ENCODE measurements at regions not wholly inside any gene's neighbourhood (a gene's known extent, or its start where the extent isn't known, plus 50 kb on each side); places are given as distances from the start of the nearest gene placed in this dataset.

GRCh38 chr15:69908590-69909420 lies 188.9 kb downstream of the TLE3 start:
- no peak for DNase-seq
- H3K9me3 ChIP-seq (replicated peaks): no peaks in the 10 kb centered on the region

GRCh38 chr15:69909719-69910444 lies 187.8 kb downstream of the TLE3 start:
- DNase-seq: no peak
- H3K4me1 ChIP-seq: no peaks in the 10 kb centered on the region
- no peaks in the 10 kb centered on the region for H3K9me3 ChIP-seq (replicated peaks)
- H3K27ac ChIP-seq: no peak overlapping the region
- H3K36me3 ChIP-seq: no peaks in the 10 kb centered on the region
- H3K4me3 ChIP-seq: no peak overlapping the region
- no peaks in the 10 kb centered on the region for H3K27me3 ChIP-seq

More at GRCh38 chr15:69908590-69909420, 188.9 kb downstream of the TLE3 start:
- Histone ChIP-seq H3K36me3 (no peaks in the 10 kb centered on the region), H3K4me3 (no peak overlapping the region), H3K27me3 (no peaks in the 10 kb centered on the region), H3K4me1 (no peaks in the 10 kb centered on the region), H3K27ac (no peak overlapping the region)

- Histone ChIP-seq H3K27me3 (no peaks in the 10 kb centered on the region), H3K36me3 (no peaks in the 10 kb centered on the region), H3K27ac (no peak overlapping the region), H3K4me1 (no peaks in the 10 kb centered on the region), H3K9me3 (replicated peaks) (no peaks in the 10 kb centered on the region), H3K4me3 (no peak overlapping the region)
- no peak for DNase-seq
Measured at GRCh38 chr15:69910514-69910913, 187.2 kb downstream of the TLE3 start.

- no peak overlapping the region for H3K27ac ChIP-seq
- no peaks in the 10 kb centered on the region for H3K36me3 ChIP-seq
- no peak for DNase-seq
- no peaks in the 10 kb centered on the region for H3K4me1 ChIP-seq
- no peak overlapping the region for H3K4me3 ChIP-seq
- H3K9me3 ChIP-seq (replicated peaks): no peaks in the 10 kb centered on the region
- no peaks in the 10 kb centered on the region; the same call in 1 of the 2 replicates for H3K27me3 ChIP-seq
Measured at GRCh38 chr15:69912116-69912515, 185.6 kb downstream of the TLE3 start.

GRCh38 chr15:69914040-69914439 lies 183.7 kb downstream of the TLE3 start:
- no peak for DNase-seq
- no peaks in the 10 kb centered on the region for H3K9me3 ChIP-seq (replicated peaks)

GRCh38 chr15:69914960-69915359 lies 182.8 kb downstream of the TLE3 start:
- no peak overlapping the region for H3K27ac ChIP-seq
- no peaks in the 10 kb centered on the region for H3K4me1 ChIP-seq
- no peaks in the 10 kb centered on the region for H3K9me3 ChIP-seq (replicated peaks)
- H3K36me3 ChIP-seq: no peaks in the 10 kb centered on the region
- no peaks in the 10 kb centered on the region; the same call in 1 of the 2 replicates for H3K27me3 ChIP-seq
- DNase-seq: no peak
- H3K4me3 ChIP-seq: no peak overlapping the region

More at GRCh38 chr15:69914040-69914439, 183.7 kb downstream of the TLE3 start:
- H3K27ac ChIP-seq: no peak overlapping the region
- no peaks in the 10 kb centered on the region for H3K4me1 ChIP-seq
- no peaks in the 10 kb centered on the region; the same call in 1 of the 2 replicates for H3K27me3 ChIP-seq
- no peaks in the 10 kb centered on the region for H3K36me3 ChIP-seq
- H3K4me3 ChIP-seq: no peak overlapping the region

- no peaks in the 10 kb centered on the region; the same call in 1 of the 2 replicates for H3K27me3 ChIP-seq
- no peak overlapping the region for H3K27ac ChIP-seq
- no peaks in the 10 kb centered on the region for H3K36me3 ChIP-seq
- no peak overlapping the region for H3K4me3 ChIP-seq
- no peaks in the 10 kb centered on the region for H3K9me3 ChIP-seq (replicated peaks)
- DNase-seq: peak in 1 of 2 experiments; percentile 52
- no peaks in the 10 kb centered on the region for H3K4me1 ChIP-seq
Measured at GRCh38 chr15:69916169-69916785, 181.4 kb downstream of the TLE3 start.

- no peak overlapping the region for H3K27ac ChIP-seq
- no peaks in the 10 kb centered on the region; the same call in 1 of the 2 replicates for H3K27me3 ChIP-seq
- H3K9me3 ChIP-seq (replicated peaks): no peaks in the 10 kb centered on the region
- no peak overlapping the region for H3K4me3 ChIP-seq
- H3K36me3 ChIP-seq: no peaks in the 10 kb centered on the region
- no peak for DNase-seq
- no peaks in the 10 kb centered on the region for H3K4me1 ChIP-seq
Measured at GRCh38 chr15:69917056-69917455, 180.7 kb downstream of the TLE3 start.

GRCh38 chr15:69919816-69920215 lies 177.9 kb downstream of the TLE3 start:
- no peak overlapping the region for H3K4me3 ChIP-seq
- H3K27me3 ChIP-seq: no peaks in the 10 kb centered on the region; the same call in 1 of the 2 replicates
- H3K36me3 ChIP-seq: no peaks in the 10 kb centered on the region
- H3K4me1 ChIP-seq: no peaks in the 10 kb centered on the region
- peaks cover 4% of the 10 kb centered on the region for H3K9me3 ChIP-seq (replicated peaks)
- DNase-seq: peak; percentile 31 to 59
- H3K27ac ChIP-seq: no peak overlapping the region

GRCh38 chr15:69920221-69920620 lies 177.5 kb downstream of the TLE3 start:
- Histone ChIP-seq H3K27me3 (no peaks in the 10 kb centered on the region; the same call in 1 of the 2 replicates), H3K9me3 (replicated peaks) (peaks cover 9% of the 10 kb centered on the region), H3K4me1 (no peaks in the 10 kb centered on the region), H3K27ac (no peak overlapping the region), H3K4me3 (no peak overlapping the region), H3K36me3 (no peaks in the 10 kb centered on the region)
- DNase-seq: no peak

- no peak overlapping the region for H3K4me3 ChIP-seq
- DNase-seq: no peak
Measured at GRCh38 chr15:69921626-69922619, 175.8 kb downstream of the TLE3 start.

GRCh38 chr15:69924531-69924930 lies 173.2 kb downstream of the TLE3 start:
- no peak for DNase-seq
- no peak overlapping the region for H3K4me3 ChIP-seq
- H3K4me1 ChIP-seq: peaks cover 8% of the 10 kb centered on the region
- peaks cover 11% of the 10 kb centered on the region for H3K9me3 ChIP-seq (replicated peaks)
- no peak overlapping the region for H3K27ac ChIP-seq
- H3K27me3 ChIP-seq: no peaks in the 10 kb centered on the region
- H3K36me3 ChIP-seq: no peaks in the 10 kb centered on the region

More at GRCh38 chr15:69921626-69922619, 175.8 kb downstream of the TLE3 start:
- no peak overlapping the region for H3K27ac ChIP-seq
- H3K36me3 ChIP-seq: no peaks in the 10 kb centered on the region
- H3K9me3 ChIP-seq (replicated peaks): peaks cover 11% of the 10 kb centered on the region
- peaks cover 8% of the 10 kb centered on the region for H3K4me1 ChIP-seq
- H3K27me3 ChIP-seq: no peaks in the 10 kb centered on the region; the same call in 1 of the 2 replicates

GRCh38 chr15:69926006-69926405 lies 171.7 kb downstream of the TLE3 start:
- no peaks in the 10 kb centered on the region for H3K27me3 ChIP-seq
- DNase-seq: peak; percentile 56 to 67
- no peak overlapping the region for H3K27ac ChIP-seq
- H3K36me3 ChIP-seq: no peaks in the 10 kb centered on the region
- H3K9me3 ChIP-seq (replicated peaks): peaks cover 11% of the 10 kb centered on the region
- H3K4me1 ChIP-seq: peaks cover 8% of the 10 kb centered on the region
- H3K4me3 ChIP-seq: no peak overlapping the region

- no peaks in the 10 kb centered on the region for H3K36me3 ChIP-seq
- DNase-seq: no peak
- peaks cover 11% of the 10 kb centered on the region for H3K9me3 ChIP-seq (replicated peaks)
- no peak overlapping the region for H3K4me3 ChIP-seq
- H3K27me3 ChIP-seq: no peaks in the 10 kb centered on the region
- no peak overlapping the region for H3K27ac ChIP-seq
- peaks cover 8% of the 10 kb centered on the region for H3K4me1 ChIP-seq
Measured at GRCh38 chr15:69926721-69927120, 171.0 kb downstream of the TLE3 start.
